HG02981 (cell line): ENCODE measurements at regions not wholly inside any gene's neighbourhood (a gene's known extent, or its start where the extent isn't known, plus 50 kb on each side); places are given as distances from the start of the nearest gene placed in this dataset.

Source experiments
- ATAC-seq: cut with Tn5 transposase; IDR thresholded peaks from one replicate; pipeline ENCODE4 v1.9.1; 2021; ENCODE audit warnings: mild to moderate bottlenecking, moderate library complexity; ENCODE audit not compliant: unreplicated experiment

DNA sequence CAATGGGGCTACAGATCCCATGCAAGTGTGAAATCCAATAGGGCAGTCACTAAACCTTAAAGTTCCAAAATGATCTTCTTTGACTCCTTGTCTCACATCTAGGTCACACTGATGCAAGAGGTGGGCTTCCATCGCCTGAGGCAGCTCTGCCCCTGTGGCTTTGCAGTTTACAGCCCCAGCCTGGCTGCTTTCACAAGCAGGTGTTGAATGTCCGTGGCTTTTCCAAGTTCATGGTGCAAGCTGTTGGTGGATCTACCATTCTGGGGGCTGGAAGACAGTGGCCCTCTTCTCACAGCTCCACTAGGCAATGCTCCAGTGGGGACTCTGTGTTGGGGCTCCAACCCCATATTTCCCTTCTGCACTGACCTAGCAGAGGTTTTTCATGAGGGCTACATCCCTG is 68.5 kb upstream of the PRR20G start:
- ATAC-seq, result no peak

DNA sequence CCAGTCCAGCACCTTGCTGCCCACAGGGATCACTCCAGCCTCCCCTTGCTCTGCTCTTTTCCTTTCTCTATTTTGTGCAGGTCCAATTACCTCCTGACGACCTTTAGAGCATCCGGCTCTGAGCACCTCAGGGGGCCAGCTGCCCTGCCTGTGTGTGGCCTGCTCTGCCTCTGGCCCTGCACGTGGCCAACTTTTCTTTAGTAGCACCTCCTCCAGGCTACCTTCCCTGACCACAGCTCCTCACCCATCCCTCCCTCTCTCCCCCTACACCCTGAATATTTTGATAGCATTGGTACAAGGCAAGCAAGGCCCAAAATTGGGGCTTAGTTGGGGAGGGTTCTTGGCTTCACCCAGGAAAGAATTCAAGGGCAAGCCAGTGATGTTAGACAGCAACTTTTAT is 66.9 kb upstream of the PRR20G start:
- no peak for ATAC-seq

DNA sequence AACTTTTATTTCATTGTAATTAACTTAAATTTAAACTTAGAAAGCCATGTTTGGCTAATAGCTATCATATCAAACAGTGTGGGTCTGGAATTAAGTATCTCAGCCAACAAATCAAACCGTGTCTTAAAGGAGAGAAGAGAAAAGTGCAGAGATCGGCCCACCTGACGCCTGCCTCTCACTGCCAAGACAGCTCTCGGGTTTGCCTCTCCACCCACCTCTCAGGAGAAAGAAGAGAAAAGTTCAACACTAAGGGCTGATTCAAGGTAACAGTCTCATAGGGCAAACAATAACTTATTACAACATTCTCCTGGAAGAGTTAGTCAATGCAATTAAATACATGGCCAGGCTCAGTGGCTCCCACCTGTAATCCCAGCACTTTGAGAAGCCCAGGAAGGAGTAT is 64.8 kb upstream of the PRR20G start:
- ATAC-seq, result no peak

DNA sequence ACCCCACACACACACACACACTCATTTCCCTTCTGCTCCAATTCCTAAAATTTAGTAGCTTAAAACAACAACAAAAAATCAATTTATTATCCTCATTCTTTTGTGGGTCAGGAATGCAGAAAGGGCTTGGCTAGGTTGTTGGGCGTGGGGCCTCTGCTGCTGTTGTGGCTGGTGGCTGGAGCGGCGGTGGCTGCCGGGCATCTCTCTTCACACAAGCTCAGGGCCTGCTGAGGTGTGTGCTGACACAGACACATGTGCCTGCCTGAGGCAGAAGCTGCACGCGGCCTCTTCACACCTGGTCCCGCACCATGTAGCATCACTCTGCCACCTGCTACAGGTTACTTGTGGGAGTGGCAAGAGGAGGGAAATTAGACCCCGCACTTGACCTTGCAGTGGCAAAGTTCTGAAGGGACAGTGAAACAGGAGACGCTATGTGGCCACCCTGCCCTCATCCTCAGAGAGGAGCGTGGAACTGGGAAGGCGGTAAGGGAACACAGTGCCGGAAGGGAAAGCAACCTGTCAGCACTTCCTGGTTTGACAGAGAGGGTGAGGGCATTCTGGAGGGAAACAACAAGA is 64.0 kb upstream of the PRR20G start:
- no peak for ATAC-seq

DNA sequence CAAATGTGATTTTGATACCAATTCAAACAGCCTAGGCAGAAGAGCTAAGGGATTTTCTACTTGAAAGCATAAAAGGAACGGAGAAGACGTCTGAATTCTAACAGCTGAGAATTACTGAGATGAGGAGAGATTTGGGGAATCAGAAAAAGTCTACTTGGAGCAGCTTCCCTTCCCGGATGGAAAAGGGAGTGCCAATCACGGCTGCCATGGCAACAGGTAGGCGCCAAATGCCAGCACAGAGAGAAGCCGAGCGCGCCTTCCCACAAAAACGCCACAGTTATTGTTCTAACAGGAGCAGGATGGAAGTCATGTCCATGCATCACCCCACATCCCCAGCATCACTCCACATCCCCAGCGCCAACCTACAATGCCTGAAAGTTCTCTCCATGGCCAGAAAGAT is 63.5 kb upstream of the PRR20G start:
- ATAC-seq, result no peak

DNA sequence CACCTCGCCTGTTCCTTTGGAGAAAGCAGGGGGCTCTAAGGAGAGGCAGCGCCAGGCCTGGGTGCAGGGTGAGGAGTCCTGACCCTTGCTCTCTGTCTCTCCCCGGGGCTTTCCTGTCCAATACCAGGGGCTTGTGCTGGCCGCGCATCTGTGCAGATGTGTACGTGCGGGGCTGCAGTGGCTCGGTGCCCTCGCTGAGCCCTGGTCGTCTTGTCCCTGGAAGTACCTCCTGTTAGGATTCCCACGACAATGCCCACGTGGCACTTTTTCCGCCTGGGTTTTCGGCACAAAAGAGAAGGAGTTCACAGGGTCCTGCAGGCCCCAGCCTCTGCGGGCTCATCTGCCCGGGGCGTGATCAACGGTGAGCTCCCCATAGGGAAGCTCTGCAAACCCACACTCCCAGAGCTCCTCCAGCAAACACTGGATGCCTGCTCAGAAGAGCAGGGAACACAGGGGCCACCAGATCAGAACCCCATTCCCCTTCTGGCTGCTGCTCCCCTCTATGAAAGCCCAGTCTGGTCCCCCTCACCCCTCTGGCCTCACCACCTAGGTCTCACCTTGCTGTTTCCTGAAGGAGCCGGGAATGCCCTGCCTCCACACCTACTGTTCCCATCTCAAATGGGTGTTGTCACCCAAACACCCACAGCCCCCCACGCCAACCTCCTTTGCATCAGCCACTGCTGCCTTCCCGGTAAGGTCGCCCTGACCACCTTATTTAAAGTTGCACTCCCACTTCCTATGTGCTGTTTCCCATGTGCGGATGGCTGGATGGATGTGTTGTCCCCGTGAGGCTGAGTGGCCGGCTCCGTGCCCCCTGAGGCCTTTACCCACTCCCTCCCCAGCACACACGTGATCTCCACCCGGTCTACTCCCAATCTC is 62.6 kb upstream of the PRR20G start:
- no peak for ATAC-seq

DNA sequence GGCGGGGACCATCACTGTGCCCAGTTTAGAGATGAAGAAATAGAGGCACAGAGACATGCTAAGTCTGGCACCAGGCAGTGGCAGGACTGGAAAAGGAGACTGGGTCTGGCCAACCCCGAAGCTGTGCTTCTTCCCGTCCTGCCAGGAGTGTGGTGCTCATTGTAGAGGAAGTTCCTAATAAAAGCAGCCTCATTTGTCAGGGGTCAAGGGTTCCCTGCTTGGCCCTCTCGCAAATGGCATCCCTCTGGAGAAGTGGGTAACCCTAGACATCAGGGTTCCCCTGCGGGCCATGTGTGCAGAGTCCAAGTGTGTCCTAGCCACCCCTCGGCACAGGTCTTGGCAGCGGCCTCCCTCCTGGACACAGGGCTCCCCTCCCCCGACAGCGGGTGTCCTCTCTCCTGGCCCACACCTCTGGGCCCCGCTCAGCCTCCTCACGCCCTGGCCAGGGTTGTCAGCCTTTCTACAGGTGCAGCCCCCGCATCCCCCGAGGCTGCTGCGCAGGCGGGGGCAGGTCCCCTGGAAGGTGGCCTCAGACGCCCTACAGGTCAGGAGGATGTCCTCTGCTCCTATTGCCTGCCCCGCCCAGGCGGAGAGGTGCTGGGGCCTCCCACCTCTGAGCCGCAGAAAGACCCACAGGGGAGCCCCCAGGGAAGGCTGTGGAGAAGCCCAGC is 61.8 kb upstream of the PRR20G start:
- ATAC-seq, result no peak

DNA sequence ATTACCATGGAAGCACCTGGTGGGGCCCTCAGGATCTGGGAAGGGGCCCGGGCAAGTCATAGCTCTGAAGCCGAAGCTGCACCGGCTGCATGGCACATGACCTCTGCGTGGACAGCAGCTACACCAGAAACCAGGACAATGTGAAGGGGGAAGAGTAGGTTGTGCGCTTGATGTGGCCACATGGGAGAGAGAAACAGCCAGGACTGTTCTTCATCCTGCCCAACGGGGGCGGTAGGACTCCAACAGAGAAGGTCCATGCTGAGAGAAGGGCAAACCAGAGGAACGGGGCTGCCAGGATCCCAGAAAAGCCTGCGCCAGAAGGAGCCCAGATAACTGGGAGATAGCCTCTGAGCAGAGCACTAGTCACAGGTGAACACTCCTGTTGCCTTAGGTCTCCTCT is 54.9 kb upstream of the PRR20G start:
- no peak for ATAC-seq

DNA sequence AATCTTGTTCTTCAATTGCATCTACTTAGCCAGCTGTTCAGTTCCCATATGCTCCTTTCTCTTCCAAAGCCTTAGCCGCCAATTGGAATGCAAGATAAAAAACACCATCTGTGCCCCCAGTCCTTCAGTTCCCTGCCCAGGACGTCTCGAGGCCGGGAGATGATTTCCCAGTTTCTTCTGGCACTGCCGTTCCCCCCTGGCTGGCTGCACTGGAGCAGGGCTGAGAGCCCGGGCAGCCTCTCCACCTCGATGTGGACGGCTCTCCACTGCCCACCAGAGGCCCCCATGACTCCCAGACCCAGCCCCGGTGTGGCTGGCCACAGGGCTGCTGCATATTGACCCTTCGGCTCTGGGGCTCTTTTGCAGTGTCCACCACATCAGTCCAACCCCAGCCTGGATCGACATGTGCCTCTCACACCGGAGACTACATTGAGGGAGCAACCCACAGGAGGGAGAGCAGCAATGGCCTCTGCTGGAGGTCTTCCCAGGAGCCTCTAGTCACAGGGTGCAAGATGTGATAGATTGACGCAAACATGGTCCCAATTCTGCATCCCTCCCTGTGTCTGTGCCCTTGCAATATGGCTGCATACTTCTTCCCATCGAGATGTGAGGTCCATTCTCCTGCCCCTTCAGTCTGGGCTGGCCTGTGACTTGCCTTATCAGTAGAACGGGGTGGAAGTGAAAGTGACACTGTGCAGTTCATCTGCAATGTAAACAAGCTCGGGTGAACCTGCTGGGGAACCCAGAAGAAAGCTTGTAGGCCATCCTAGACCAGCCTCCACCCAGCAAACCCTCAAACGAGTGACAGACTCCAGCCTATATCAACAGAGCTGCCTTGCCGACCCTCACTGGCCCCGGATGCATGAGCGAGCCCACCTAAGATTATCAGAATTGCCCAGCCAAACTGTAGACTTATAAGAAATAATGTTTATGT is 52.3 kb upstream of the PRR20G start:
- no peak for ATAC-seq

DNA sequence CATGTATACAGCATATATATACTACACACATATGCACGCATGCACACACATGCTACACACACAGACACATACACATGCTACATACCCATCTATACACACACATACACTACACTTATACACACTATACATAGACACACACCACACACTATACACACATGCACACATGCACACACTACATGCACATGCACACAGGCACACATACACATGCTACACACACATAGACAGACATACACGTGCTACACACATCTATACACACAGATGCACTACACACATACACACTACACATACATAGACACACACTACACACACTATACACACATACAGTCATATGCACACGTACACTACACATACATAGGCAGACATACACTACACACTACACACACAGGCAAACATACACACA is 51.2 kb upstream of the PRR20G start:
- no peak for ATAC-seq

DNA sequence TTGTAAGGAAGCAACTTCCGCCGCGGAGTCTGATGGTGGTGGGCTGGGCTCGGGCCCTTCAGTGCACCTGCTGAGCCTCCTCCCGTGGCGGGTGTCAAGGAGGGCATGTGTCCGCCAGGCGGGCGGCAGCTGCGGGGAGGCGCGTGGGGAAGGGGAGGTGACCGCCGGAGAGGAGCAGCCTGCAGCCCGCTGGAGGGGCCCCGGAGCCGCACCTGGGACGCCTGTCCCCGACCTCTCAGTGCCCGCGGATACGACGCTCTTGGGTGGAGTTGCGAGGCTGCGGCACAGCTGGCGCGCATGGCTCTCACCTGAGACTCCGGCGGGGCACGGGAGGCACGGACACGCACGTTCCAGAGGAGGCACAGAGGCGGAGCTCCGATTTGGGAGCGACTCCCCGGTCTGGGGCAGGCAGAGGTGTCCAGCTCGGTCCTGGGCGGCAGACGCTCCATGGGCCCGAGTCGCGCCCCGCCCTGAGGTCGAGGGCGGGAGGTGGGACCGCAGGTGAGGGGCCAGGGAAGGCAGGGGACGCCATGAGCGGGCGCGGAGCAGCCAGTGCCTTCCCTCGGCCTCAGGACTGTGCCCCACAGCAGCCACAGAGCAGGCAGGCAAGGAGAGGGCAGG is 50.2 kb upstream of the PRR20G start:
- ATAC-seq, result no peak
